Liver (tissue), 8 donors: ENCODE measurements at regions not wholly inside any gene's neighbourhood (a gene's known extent, or its start where the extent isn't known, plus 50 kb on each side); places are given as distances from the start of the nearest gene placed in this dataset.

Experiments
- DNase-seq: peaks from one replicate; pipeline ENCODE4 v3.0.0-alpha.2; 2017; ENCODE audit warnings: low spot score
- H3K27ac ChIP-seq, 2 donors: one replicate each; pipeline ENCODE4 v1.7.0; 2013; ENCODE audit warnings: inconsistent platforms in 2 of 2, low read length in 2 of 2, control low read depth in 1 of 2, low read depth in 1 of 2, mild to moderate bottlenecking in 1 of 2
- H3K27me3 ChIP-seq, 4 donors: one replicate each; pipeline versions ENCODE4 v1.6.1 to v1.7.0; 2013; ENCODE audit warnings: low read length in 3 of 4, inconsistent platforms in 1 of 4, mild to moderate bottlenecking in 1 of 4, moderate library complexity in 1 of 4; ENCODE audit not compliant: control insufficient read depth in 4 of 4, insufficient read depth in 4 of 4
- H3K36me3 ChIP-seq, 4 donors: one replicate each; pipeline versions ENCODE4 v1.6.1 to v1.7.0; 2013; ENCODE audit warnings: low read length in 3 of 4, mild to moderate bottlenecking in 3 of 4, low read depth in 1 of 4, moderate library complexity in 1 of 4; ENCODE audit not compliant: control insufficient read depth in 4 of 4, insufficient read depth in 3 of 4
- H3K4me1 ChIP-seq, 4 donors: one replicate each; pipeline versions ENCODE4 v1.6.1 to v1.7.0; 2013; ENCODE audit warnings: low read length in 3 of 4, mild to moderate bottlenecking in 3 of 4, moderate library complexity in 1 of 4; ENCODE audit not compliant: control insufficient read depth in 4 of 4, insufficient read depth in 4 of 4
- H3K4me3 ChIP-seq, 3 donors: one replicate each; pipeline versions ENCODE4 v1.6.1 to v1.7.0; 2013; ENCODE audit warnings: low read length in 3 of 3, control low read depth in 1 of 3, low read depth in 1 of 3, mild to moderate bottlenecking in 1 of 3
- H3K9ac ChIP-seq, 2 donors: one replicate each; pipeline ENCODE4 v1.7.0; 2013; ENCODE audit warnings: low read length in 2 of 2, mild to moderate bottlenecking in 2 of 2, moderate library complexity in 2 of 2, control low read depth in 1 of 2, low read depth in 1 of 2
- H3K9me3 ChIP-seq, 4 donors: one replicate each; pipeline versions ENCODE4 v1.6.1 to v1.7.0; 2013; ENCODE audit warnings: low read length in 3 of 4; ENCODE audit not compliant: control insufficient read depth in 4 of 4
- CTCF ChIP-seq: fragments of 150-350 bp; IDR thresholded peaks from 2 replicates; pipeline ENCODE4 v1.5.1; 2017; ENCODE audit warnings: improper control_type of control experiment, low read depth, low read length; ENCODE audit not compliant: missing input control
- EGR1 ChIP-seq, 2 donors: IDR thresholded peaks; 2 replicates each; pipeline ENCODE4 v1.6.1; 2016 to 2018; ENCODE audit warnings: antibody characterized with exemption in 2 of 2, low read depth in 2 of 2
- FOXA1 ChIP-seq: IDR thresholded peaks from 2 replicates; pipeline ENCODE4 v1.6.1; 2016; ENCODE audit warnings: antibody characterized with exemption
- FOXA2 ChIP-seq: IDR thresholded peaks from 2 replicates; pipeline ENCODE4 v1.6.1; 2016; ENCODE audit warnings: antibody characterized with exemption
- GABPA ChIP-seq, 2 donors: IDR thresholded peaks in 1 of 2; conservative IDR thresholded peaks in 1 of 2; 2 replicates each; pipeline ENCODE4 v1.6.1; 2016; ENCODE audit warnings: antibody characterized with exemption in 2 of 2, mild to moderate bottlenecking in 1 of 2, moderate library complexity in 1 of 2
- HNF4A ChIP-seq, 2 donors: conservative IDR thresholded peaks; 2 replicates each; pipeline ENCODE4 v1.6.1; 2016; ENCODE audit warnings: antibody characterized with exemption in 2 of 2, mild to moderate bottlenecking in 2 of 2
- HNF4G ChIP-seq: IDR thresholded peaks from 2 replicates; pipeline ENCODE4 v1.6.1; 2016; ENCODE audit warnings: antibody characterized with exemption
- JUND ChIP-seq, 2 donors: IDR thresholded peaks; 2 replicates each; pipeline ENCODE4 v1.6.1; 2016; ENCODE audit warnings: antibody characterized with exemption in 2 of 2
- MAX ChIP-seq: IDR thresholded peaks from 2 replicates; pipeline ENCODE4 v1.6.1; 2016; ENCODE audit warnings: antibody characterized with exemption
- NR2F2 ChIP-seq: IDR thresholded peaks from 2 replicates; pipeline ENCODE4 v1.6.1; 2016; ENCODE audit warnings: antibody characterized with exemption
- RAD21 ChIP-seq, 2 donors: IDR thresholded peaks; 2 replicates each; pipeline ENCODE4 v1.6.1; 2016; ENCODE audit warnings: antibody characterized with exemption in 2 of 2, mild to moderate bottlenecking in 2 of 2
- SP1 ChIP-seq: IDR thresholded peaks from 2 replicates; pipeline ENCODE4 v1.6.1; 2018; ENCODE audit warnings: antibody characterized with exemption, mild to moderate bottlenecking
- YY1 ChIP-seq: IDR thresholded peaks from 2 replicates; pipeline ENCODE4 v1.6.1; 2016; ENCODE audit warnings: antibody characterized with exemption, mild to moderate bottlenecking
- WGBS: extraction: QIAGEN DNeasy Blood & Tissue Kit; methylation state at CpG from one replicate; pipeline ENCODE4 v1.1.7; 2013; 5-methylcytosine and 5-hydroxymethylcytosine counted together
- TF ChIP-seq, protein P1 (sequence below): IDR thresholded peaks from 2 replicates; pipeline ENCODE4 v1.6.1; 2016; ENCODE audit warnings: antibody characterized with exemption
- TF ChIP-seq, protein P2 (sequence below): IDR thresholded peaks from 2 replicates; pipeline ENCODE4 v1.6.1; 2016; ENCODE audit warnings: antibody characterized with exemption
- TF ChIP-seq, protein P3 (sequence below): IDR thresholded peaks from 2 replicates; pipeline ENCODE4 v1.6.1; 2016; ENCODE audit warnings: antibody characterized with exemption, mild to moderate bottlenecking
- donor health status: healthy.
- donor health status: healthy.
- donor health status: healthy.
- donor health status: healthy.
- donor health status: healthy.

GRCh38 chr17:45700171-45701090 is 83.7 kb upstream of the CRHR1 start:
- Histone ChIP-seq H3K4me1 (no peaks in the 10 kb centered on the region), H3K27ac (no peak overlapping the region), H3K9ac (no peak overlapping the region), H3K27me3 (peaks cover 0 to 5% (median 2%) of the 10 kb centered on the region in 4 donors), H3K36me3 (no peaks in the 10 kb centered on the region), H3K4me3 (no peak overlapping the region), H3K9me3 (peaks cover 0 to 2% (median 0%) of the 10 kb centered on the region in 4 donors)
- WGBS, result 37% methylated on average over 7 of the region's 7 CpGs
- no peak for DNase-seq
- TF ChIP-seq RAD21 (IDR thresholded peaks at IDR 0.05), result no peak
- TF ChIP-seq FOXA2, result no peak
- no peak for TF ChIP-seq HNF4A (conservative IDR thresholded peaks at IDR 0.05)
- TF ChIP-seq, protein P1, sequence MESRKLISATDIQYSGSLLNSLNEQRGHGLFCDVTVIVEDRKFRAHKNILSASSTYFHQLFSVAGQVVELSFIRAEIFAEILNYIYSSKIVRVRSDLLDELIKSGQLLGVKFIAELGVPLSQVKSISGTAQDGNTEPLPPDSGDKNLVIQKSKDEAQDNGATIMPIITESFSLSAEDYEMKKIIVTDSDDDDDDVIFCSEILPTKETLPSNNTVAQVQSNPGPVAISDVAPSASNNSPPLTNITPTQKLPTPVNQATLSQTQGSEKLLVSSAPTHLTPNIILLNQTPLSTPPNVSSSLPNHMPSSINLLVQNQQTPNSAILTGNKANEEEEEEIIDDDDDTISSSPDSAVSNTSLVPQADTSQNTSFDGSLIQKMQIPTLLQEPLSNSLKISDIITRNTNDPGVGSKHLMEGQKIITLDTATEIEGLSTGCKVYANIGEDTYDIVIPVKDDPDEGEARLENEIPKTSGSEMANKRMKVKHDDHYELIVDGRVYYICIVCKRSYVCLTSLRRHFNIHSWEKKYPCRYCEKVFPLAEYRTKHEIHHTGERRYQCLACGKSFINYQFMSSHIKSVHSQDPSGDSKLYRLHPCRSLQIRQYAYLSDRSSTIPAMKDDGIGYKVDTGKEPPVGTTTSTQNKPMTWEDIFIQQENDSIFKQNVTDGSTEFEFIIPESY, result no peak
- TF ChIP-seq FOXA1, result no peak
- TF ChIP-seq, protein P2, sequence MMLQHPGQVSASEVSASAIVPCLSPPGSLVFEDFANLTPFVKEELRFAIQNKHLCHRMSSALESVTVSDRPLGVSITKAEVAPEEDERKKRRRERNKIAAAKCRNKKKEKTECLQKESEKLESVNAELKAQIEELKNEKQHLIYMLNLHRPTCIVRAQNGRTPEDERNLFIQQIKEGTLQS, result no peak
- TF ChIP-seq JUND (IDR thresholded peaks at IDR 0.05), result no peak
- TF ChIP-seq EGR1 (IDR thresholded peaks at IDR 0.05; ENCODE audit: low read depth in 2 of 2), result no peak
- no peak for TF ChIP-seq CTCF
- no peak for TF ChIP-seq HNF4G
- no peak for TF ChIP-seq GABPA (IDR thresholded peaks at IDR 0.05 in 1 of 2, conservative IDR thresholded peaks at IDR 0.05 in 1 of 2)
- no peak for TF ChIP-seq MAX
- no peak for TF ChIP-seq SP1
- TF ChIP-seq NR2F2, result no peak
- no peak for TF ChIP-seq YY1
- TF ChIP-seq, protein P3, sequence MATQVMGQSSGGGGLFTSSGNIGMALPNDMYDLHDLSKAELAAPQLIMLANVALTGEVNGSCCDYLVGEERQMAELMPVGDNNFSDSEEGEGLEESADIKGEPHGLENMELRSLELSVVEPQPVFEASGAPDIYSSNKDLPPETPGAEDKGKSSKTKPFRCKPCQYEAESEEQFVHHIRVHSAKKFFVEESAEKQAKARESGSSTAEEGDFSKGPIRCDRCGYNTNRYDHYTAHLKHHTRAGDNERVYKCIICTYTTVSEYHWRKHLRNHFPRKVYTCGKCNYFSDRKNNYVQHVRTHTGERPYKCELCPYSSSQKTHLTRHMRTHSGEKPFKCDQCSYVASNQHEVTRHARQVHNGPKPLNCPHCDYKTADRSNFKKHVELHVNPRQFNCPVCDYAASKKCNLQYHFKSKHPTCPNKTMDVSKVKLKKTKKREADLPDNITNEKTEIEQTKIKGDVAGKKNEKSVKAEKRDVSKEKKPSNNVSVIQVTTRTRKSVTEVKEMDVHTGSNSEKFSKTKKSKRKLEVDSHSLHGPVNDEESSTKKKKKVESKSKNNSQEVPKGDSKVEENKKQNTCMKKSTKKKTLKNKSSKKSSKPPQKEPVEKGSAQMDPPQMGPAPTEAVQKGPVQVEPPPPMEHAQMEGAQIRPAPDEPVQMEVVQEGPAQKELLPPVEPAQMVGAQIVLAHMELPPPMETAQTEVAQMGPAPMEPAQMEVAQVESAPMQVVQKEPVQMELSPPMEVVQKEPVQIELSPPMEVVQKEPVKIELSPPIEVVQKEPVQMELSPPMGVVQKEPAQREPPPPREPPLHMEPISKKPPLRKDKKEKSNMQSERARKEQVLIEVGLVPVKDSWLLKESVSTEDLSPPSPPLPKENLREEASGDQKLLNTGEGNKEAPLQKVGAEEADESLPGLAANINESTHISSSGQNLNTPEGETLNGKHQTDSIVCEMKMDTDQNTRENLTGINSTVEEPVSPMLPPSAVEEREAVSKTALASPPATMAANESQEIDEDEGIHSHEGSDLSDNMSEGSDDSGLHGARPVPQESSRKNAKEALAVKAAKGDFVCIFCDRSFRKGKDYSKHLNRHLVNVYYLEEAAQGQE, result no peak
